BJ (cell line): ENCODE measurements at regions not wholly inside any gene's neighbourhood (a gene's known extent, or its start where the extent isn't known, plus 50 kb on each side); places are given as distances from the start of the nearest gene placed in this dataset.
"Not testable (repeated sequence)": the region's sequence is repeated elsewhere in the genome, so short reads cannot be mapped to it uniquely, and the experiment has no call there.

Experiments used
- CTCF ChIA-PET: fragments of 350-600 bp; formaldehyde crosslinking; extraction: SDS; loops from one replicate; lab custom pipeline; 2021; ENCODE audit warnings: antibody characterized with exemption, inconsistent platforms; lab: Yijun Ruan, JAX
- POLR2A ChIA-PET: fragments of 300-600 bp; sonication (Branson Sonifier 250); formaldehyde crosslinking; extraction: SDS; loops from one replicate; lab custom pipeline; 2021; ENCODE audit warnings: antibody characterized with exemption; lab: Charles Lee
- DNase-seq: peaks from one replicate; pipeline ENCODE4 v3.0.0-alpha.2; 2011; ENCODE audit warnings: low read depth
- H3K27me3 ChIP-seq: 2 replicates; pipeline ENCODE4 v1.6.0; 2011; ENCODE audit warnings: low read length; ENCODE audit not compliant: control insufficient read depth, insufficient read depth
- H3K36me3 ChIP-seq: 2 replicates; pipeline ENCODE4 v1.5.1; 2011; ENCODE audit warnings: low read length; ENCODE audit not compliant: control insufficient read depth, insufficient read depth
- H3K4me3 ChIP-seq: 2 replicates; pipeline ENCODE4 v1.5.1; 2011; ENCODE audit warnings: low read depth, mild to moderate bottlenecking, control low read depth, low read length
- TF ChIP-seq, protein P1 (sequence below): IDR thresholded peaks from 2 replicates; pipeline ENCODE4 v1.5.1; 2011; ENCODE audit warnings: low read depth, mild to moderate bottlenecking, control low read depth, inconsistent platforms, low read length, moderate library complexity; ENCODE audit not compliant: insufficient read depth

DNA sequence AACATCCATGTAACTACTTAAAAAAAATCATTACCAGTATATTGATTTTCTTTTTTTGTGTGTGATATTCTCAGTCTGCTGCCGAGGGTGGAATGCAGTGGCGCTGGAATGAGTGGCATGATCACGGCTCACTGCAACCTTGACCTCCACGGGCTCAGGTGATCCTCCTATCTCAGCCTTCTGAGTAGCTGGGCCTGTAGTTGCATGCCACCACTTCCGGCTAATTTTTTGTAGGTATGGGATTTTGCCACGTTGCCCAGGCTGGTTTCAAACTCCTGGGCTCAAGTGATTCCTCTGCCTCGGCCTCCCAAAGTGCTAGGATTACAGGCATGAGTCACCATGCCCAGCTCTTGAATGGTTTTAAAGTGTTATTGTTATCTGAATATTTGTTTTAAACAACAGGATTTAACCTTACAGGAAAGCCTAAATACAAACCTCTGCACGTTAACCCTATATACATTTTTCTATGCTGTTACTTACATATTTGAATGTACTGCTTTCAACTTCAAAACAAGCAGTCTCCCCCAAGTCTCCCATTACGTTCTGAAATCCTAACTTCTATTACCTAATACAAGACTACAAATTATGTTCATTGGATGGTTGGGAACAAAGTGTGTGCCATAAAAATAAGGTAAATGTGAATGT is 61.7 kb downstream of the KPNA2 start:
- no peak overlapping the region for H3K4me3 ChIP-seq
- TF ChIP-seq, protein P1, sequence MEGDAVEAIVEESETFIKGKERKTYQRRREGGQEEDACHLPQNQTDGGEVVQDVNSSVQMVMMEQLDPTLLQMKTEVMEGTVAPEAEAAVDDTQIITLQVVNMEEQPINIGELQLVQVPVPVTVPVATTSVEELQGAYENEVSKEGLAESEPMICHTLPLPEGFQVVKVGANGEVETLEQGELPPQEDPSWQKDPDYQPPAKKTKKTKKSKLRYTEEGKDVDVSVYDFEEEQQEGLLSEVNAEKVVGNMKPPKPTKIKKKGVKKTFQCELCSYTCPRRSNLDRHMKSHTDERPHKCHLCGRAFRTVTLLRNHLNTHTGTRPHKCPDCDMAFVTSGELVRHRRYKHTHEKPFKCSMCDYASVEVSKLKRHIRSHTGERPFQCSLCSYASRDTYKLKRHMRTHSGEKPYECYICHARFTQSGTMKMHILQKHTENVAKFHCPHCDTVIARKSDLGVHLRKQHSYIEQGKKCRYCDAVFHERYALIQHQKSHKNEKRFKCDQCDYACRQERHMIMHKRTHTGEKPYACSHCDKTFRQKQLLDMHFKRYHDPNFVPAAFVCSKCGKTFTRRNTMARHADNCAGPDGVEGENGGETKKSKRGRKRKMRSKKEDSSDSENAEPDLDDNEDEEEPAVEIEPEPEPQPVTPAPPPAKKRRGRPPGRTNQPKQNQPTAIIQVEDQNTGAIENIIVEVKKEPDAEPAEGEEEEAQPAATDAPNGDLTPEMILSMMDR: no peak
- no peak for DNase-seq
- no peaks in the 10 kb centered on the region for H3K27me3 ChIP-seq
- CTCF ChIA-PET: no interaction called here
- POLR2A ChIA-PET: no interaction called here
- H3K36me3 ChIP-seq: no peaks in the 10 kb centered on the region

DNA sequence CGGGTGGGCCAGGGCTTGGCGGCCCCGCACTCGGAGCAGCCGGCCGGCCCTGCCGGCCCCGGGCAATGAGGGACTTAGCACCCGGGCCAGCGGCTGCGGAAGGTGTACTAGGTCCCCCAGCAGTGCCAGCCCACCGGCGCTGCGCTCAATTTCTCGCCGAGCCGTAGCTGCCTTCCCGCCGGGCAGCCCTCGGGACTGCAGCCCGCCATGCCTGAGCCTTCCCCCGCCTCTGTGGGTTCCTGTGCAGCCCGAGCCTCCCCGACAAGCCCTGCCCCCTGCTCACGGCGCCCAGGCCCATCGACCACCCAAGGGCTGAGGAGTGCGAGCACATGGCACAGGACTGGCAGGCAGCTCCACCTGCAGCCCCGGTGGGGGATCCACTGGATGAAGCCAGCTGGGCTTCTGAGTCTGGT is 63.8 kb downstream of the KPNA2 start:
- POLR2A ChIA-PET, H3K27me3 ChIP-seq, DNase-seq, H3K4me3 ChIP-seq, H3K36me3 ChIP-seq: not testable (repeated sequence)
- CTCF ChIA-PET: interaction anchor here (1.6 kb wide), 1 partner anchor 18 kb away, joined by 3 read pairs; no protein-coding TSS in a partner anchor

DNA sequence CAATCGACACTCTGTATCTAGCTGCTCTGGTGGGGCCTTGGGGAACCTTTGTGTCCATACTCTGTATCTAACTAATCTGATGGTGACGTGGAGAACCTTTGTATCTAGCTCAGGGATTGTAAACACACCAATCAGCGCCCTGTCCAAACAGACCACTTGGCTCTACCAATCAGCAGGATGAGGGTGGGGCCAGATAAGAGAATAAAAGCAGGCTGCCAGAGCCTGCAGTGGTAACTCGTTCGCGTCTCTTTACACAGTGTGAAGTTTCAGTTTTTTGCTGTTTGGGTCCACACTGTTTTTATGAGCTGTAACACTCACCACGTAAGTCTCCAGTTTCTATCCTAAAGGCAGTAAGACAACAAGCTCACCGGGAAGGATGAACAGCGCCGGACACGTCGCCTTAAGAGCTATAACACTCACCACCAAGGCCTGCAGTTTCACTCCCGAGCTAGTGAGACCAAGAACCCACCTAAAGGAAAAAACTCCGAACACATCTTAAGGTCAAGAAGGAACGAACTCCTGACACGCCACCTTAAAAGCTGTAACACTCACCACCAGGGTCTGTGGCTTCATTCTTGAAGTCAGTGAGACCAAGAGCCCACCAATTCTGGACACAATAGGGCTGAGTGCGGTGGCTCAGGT is 64.6 kb downstream of the KPNA2 start:
- Histone ChIP-seq H3K36me3 (no peaks in the 10 kb centered on the region), H3K4me3 (no peak overlapping the region), H3K27me3 (no peaks in the 10 kb centered on the region)
- ChIA-PET POLR2A (interaction anchor here (0.5 to 0.6 kb wide), 2 partner anchors 9 to 348 kb away, joined by 3 to 9 read pairs; no protein-coding TSS in a partner anchor), CTCF (interaction anchor here (1.0 to 1.6 kb wide), 3 partner anchors 9 to 101 kb away, joined by 3 to 6 read pairs (median 4); no protein-coding TSS in a partner anchor)
- TF ChIP-seq, protein P1: no peak
- no peak for DNase-seq

DNA sequence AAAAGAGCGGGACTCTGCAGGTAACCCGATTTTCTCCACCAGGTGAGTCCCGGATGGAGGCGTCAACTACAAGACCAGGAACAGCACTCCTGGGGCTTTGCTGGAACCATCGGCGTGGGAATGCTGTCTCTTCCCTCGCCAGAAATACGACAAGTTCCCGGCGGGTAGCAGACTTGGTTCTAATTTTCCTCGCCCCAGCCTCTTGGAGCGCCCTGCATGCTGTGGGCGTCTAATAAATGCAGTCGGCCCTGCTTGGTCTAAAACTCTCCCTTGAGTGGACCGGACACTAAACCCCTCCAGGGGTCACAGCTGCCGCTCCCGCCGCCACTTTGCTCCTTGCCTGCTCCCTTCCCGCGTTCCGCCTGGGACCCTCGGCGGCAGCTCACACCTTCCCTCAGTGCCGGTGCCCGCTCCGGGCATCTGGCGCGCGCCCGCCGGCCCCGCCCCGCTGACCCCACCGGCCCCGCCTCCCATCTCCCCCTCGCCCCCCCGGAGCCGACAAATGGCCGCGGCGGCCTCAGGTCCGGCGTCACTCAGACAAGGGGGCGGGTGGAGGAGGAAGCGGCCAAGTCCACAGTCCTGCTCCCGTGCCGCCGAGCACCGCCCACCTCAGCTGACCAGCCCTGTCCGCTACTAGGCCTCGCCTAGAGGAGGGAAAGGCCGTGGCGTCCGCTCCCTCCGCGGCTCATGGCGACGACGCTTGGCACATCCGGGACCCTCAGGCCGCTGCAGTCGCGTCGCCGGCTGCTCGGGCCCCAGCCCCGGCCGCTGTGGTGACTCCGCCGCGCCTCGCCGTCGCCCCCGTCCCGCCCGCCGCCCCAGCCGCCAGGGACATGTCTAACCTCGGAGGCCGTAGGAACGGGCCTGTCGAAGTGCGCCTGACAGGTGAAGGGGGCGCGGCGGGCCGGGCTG is 65.8 kb downstream of the KPNA2 start:
- ChIA-PET POLR2A (no interaction called here), CTCF (interaction anchor here (1.0 kb wide), 1 partner anchor 10 kb away, joined by 6 read pairs; no protein-coding TSS in a partner anchor)
- TF ChIP-seq, protein P1: no peak
- DNase-seq: peak; percentile 42
- no peaks in the 10 kb centered on the region for H3K36me3 ChIP-seq
- H3K27me3 ChIP-seq: no peaks in the 10 kb centered on the region
- H3K4me3 ChIP-seq: peak overlapping the region; percentile 88

DNA sequence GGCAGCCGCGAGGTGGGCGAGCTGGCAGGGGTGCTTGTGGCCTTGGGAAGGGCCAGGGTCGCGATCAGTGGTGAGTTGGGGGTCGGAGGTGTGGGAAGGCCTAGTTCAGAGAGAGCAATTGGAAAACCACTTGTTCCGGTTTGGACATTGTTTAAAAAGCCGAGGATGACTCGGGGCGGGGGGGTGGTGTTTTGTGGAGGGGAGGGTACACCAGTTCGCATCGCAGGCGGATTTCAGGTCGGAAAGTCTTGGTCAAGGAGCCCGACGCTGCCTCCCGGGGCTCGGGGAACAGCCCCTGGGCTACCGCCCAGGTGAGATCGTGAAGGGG is 66.4 kb downstream of the KPNA2 start:
- no peaks in the 10 kb centered on the region for H3K27me3 ChIP-seq
- ChIA-PET POLR2A (no interaction called here), CTCF (interaction anchor here (0.6 kb wide), 1 partner anchor 17 kb away, joined by 3 read pairs; no protein-coding TSS in a partner anchor)
- peak overlapping the region; percentile 88 for H3K4me3 ChIP-seq
- no peak for DNase-seq
- no peaks in the 10 kb centered on the region for H3K36me3 ChIP-seq
- TF ChIP-seq, protein P1: no peak
